GM03348 (cell line): ENCODE measurements at regions not wholly inside any gene's neighbourhood (a gene's known extent, or its start where the extent isn't known, plus 50 kb on each side); places are given as distances from the start of the nearest gene placed in this dataset.
"Not testable (repeated sequence)": the region's sequence is repeated elsewhere in the genome, so short reads cannot be mapped to it uniquely, and the experiment has no call there.

Experiments used
- DNase-seq: peaks from one replicate; pipeline ENCODE4 v3.0.0; 2012; ENCODE audit warnings: low spot score

- no peak for DNase-seq
Measured at GRCh38 chr6:6812427-6812826, 223.9 kb downstream of the LY86 start.

- DNase-seq: no peak
Measured at GRCh38 chr6:6815732-6816131, 227.2 kb downstream of the LY86 start.

- no peak for DNase-seq
Measured at GRCh38 chr6:6816716-6817115, 228.2 kb downstream of the LY86 start.

- DNase-seq: no peak
Measured at GRCh38 chr6:6818078-6818639, 229.6 kb downstream of the LY86 start.

GRCh38 chr6:6820641-6821238, 232.2 kb downstream of the LY86 start:
- no peak for DNase-seq

- DNase-seq: no peak
Measured at GRCh38 chr6:6821639-6822261, 233.2 kb downstream of the LY86 start.

- no peak for DNase-seq
Measured at GRCh38 chr6:6823030-6823429, 234.5 kb downstream of the LY86 start.

- no peak for DNase-seq
Measured at GRCh38 chr6:6823568-6824224, 235.2 kb downstream of the LY86 start.

- DNase-seq: no peak
Measured at GRCh38 chr6:6824381-6824780, 235.9 kb downstream of the LY86 start.

- DNase-seq: no peak
Measured at GRCh38 chr6:6825193-6825784, 236.8 kb downstream of the LY86 start.

- no peak for DNase-seq
Measured at GRCh38 chr6:6826095-6826901, 237.8 kb downstream of the LY86 start.

GRCh38 chr6:6826961-6827360, 238.4 kb downstream of the LY86 start:
- no peak for DNase-seq

- DNase-seq: no peak
Measured at GRCh38 chr6:6829872-6830685, 241.6 kb downstream of the LY86 start.

GRCh38 chr6:6830686-6831063, 242.2 kb downstream of the LY86 start:
- DNase-seq: not testable (repeated sequence)

GRCh38 chr6:6832439-6832838, 243.9 kb downstream of the LY86 start:
- no peak for DNase-seq

GRCh38 chr6:6834356-6835222, 246.1 kb downstream of the LY86 start:
- no peak for DNase-seq

GRCh38 chr6:6835223-6835503, 246.6 kb downstream of the LY86 start:
- no peak for DNase-seq

GRCh38 chr6:6836609-6837406, 248.3 kb downstream of the LY86 start:
- DNase-seq: no peak

GRCh38 chr6:6837541-6838080, 249.1 kb downstream of the LY86 start:
- no peak for DNase-seq
